HG03558 (cell line): ENCODE measurements at regions not wholly inside any gene's neighbourhood (a gene's known extent, or its start where the extent isn't known, plus 50 kb on each side); places are given as distances from the start of the nearest gene placed in this dataset.

Experiments used
- ATAC-seq: cut with Tn5 transposase; IDR thresholded peaks from one replicate; pipeline ENCODE4 v1.9.1; 2021; ENCODE audit warnings: moderate number of reproducible peaks; ENCODE audit not compliant: unreplicated experiment; ENCODE audit errors: extremely low read depth

- ATAC-seq: no peak
Measured at GRCh38 chr6:170125456-170126300, 165.2 kb downstream of the DLL1 start.

GRCh38 chr6:170124836-170125235 is 166.0 kb downstream of the DLL1 start:
- ATAC-seq: no peak

GRCh38 chr6:170124150-170124549 is 166.7 kb downstream of the DLL1 start:
- no peak for ATAC-seq

- no peak for ATAC-seq
Measured at GRCh38 chr6:170122651-170123050, 168.2 kb downstream of the DLL1 start.

GRCh38 chr6:170117111-170117972 is 173.5 kb downstream of the DLL1 start:
- no peak for ATAC-seq

- no peak for ATAC-seq
Measured at GRCh38 chr6:170116636-170117035, 174.2 kb downstream of the DLL1 start.

GRCh38 chr6:170114956-170115855 is 175.7 kb downstream of the DLL1 start:
- ATAC-seq: no peak

- no peak for ATAC-seq
Measured at GRCh38 chr6:170114187-170114945, 176.5 kb downstream of the DLL1 start.

GRCh38 chr6:170113141-170113540 is 177.7 kb downstream of the DLL1 start:
- no peak for ATAC-seq

GRCh38 chr6:170112583-170112860 is 178.4 kb downstream of the DLL1 start:
- no peak for ATAC-seq

- no peak for ATAC-seq
Measured at GRCh38 chr6:170111816-170112582, 178.9 kb downstream of the DLL1 start.

- no peak for ATAC-seq
Measured at GRCh38 chr6:170111141-170111664, 179.7 kb downstream of the DLL1 start.

- no peak for ATAC-seq
Measured at GRCh38 chr6:170110201-170111140, 180.4 kb downstream of the DLL1 start.

GRCh38 chr6:170108890-170109587 is 181.8 kb downstream of the DLL1 start:
- no peak for ATAC-seq

GRCh38 chr6:170108456-170108855 is 182.4 kb downstream of the DLL1 start:
- no peak for ATAC-seq

GRCh38 chr6:170107606-170108222 is 183.2 kb downstream of the DLL1 start:
- ATAC-seq: no peak
